Right kidney (tissue), 1 donor: ENCODE measurements at regions not wholly inside any gene's neighbourhood (a gene's known extent, or its start where the extent isn't known, plus 50 kb on each side); places are given as distances from the start of the nearest gene placed in this dataset.
"Not testable (repeated sequence)": the region's sequence is repeated elsewhere in the genome, so short reads cannot be mapped to it uniquely, and the experiment has no call there.

Experiments used
- DNase-seq: peaks from one replicate; pipeline ENCODE4 v3.0.0-alpha.2; 2016

DNA sequence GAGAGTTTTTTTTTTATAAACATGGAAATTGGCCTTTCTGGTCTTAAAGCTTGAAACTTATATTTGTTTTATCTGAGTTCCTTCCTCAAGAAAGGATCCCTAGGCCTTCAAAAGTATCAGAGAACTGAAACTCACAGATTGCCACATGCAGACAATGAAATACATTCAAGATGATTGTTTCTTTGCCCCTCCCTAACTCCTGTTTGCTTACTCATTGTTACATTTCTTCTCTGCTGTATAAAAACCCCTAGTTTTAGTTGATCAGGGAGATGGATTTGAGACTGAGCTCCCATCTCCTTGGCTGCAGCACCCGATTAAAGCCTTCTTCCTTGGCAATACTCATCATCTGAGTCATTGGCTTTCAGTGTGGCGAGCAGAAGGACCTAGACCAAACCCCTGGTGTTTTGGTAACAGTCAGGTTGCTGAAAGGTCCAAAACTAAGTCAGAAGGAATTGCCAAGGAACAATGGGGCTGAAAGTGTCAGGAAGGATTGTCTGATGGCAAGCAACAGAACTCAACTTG lies 132.3 kb upstream of the SULF2 start:
- no peak for DNase-seq

DNA sequence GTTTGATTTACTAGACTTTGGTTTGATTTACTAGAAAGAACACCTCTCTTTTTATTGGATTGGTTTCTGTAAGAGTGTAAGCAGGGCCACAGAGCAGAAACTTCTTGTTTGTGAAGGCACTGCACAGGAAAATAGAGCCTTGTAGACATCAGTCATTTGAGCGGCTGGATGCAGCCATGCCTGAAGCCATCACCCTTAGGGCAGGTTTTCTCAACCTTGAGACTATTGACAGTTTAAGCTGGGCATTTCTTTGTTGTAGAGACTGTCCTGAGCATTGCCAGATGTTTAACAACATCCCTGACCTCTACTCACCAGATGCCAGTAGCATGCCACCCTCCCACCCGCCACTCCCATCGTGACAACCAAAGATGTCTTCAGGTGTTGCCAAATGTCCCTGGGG lies 130.2 kb upstream of the SULF2 start:
- no peak for DNase-seq

DNA sequence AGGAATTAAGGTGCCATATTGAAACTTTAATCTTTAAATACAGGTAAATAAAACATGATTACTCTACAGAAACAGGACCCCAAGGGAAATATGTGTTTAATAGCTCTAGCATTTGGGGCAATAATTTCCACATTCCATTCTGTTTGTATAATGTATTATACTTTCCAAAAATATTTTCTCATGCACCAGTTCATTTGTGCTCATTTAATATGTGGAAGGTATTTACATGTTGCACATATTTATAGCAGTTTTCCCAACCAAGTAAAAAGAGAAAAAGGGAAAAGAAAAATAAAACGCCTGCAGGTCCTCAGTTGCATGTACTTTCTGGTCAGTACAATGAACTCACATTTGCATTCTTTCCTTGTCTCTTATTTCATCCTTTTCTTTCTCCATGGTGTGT lies 129.5 kb upstream of the SULF2 start:
- DNase-seq = no peak

DNA sequence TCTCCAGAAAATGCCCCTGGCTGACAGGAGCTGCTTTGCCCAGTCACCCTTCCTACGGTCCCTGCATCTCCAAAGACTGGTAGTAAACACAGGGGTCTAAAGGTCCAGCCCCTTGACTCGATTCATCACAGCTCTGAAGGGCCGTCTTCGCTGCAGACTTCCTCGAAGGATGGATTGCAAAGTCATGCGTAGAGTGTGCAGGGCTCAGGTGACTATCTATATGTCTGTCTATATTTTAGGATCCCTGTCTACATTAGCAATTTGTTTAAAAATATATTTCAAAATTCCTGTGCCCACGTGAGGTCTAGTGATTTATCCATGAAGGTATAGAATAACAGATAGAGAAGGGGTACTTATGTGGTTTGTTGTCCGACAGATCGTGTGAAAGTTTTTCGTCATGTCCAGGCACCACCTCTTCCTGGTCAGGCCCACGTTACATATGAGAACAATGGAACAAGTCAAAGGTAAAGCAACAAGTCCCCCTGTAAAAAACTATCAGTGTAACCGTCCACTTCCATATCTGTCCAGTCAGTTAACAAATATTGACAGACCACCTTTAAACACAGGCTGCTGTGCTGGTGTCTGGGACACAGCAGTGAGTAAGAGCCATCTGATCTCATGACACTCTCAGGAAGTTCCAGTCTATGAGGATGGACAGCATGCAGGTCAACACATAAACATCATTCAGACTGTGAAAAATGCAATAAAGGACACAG lies 127.7 kb upstream of the SULF2 start:
- DNase-seq = not testable (repeated sequence)

DNA sequence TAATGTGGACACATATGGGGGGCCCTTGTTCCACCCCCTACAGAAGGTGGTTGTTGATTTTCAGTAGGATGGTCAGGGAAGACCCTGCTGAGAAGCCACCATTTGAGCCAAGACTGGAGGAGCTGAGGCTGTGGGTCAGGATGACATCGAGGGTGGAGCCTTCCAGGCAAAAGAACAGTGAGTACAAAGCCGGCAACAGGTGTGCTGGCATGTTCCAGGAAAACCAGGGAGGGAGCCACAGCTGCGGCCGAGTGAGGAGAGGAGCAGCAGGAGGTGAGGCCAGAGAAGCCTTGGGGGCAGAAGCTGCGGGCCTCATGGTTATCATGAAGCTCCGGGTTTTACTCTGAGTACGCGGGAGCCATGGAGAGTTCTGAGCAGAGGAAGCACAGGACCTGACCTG lies 126.9 kb upstream of the SULF2 start:
- not testable (repeated sequence) for DNase-seq

DNA sequence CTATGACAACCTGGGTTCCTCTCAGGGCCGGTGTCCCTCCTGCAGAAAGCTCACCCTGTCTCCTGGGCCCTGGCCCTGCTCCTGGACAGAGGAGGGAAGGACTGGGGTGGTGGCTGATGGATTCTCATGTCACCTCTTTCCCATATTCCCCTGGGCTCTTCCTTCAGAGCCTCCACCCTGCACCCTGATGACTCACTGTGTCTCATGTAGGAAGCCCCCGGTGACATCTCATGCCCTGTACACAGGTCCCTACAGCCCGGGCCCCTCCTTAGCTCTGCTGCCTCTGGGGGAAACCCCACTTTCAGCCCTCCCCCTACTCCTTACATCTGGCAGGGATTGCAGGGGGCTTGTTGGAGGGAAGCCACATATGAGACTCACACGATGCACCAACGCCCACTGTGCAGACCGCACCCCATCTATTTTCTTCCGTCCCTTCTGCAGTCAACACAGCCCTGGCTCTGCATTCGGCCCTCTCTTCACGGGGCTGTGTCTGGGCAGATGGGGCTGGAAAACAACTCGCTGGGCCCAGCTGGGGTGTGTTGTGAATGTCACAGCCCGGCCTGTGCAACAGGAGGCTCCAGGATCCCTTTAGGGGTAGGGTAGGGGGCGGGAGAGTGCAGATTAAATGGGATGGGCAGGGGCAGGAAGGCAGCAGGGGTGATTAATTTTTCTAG lies 124.6 kb upstream of the SULF2 start:
- not testable (repeated sequence) for DNase-seq

DNA sequence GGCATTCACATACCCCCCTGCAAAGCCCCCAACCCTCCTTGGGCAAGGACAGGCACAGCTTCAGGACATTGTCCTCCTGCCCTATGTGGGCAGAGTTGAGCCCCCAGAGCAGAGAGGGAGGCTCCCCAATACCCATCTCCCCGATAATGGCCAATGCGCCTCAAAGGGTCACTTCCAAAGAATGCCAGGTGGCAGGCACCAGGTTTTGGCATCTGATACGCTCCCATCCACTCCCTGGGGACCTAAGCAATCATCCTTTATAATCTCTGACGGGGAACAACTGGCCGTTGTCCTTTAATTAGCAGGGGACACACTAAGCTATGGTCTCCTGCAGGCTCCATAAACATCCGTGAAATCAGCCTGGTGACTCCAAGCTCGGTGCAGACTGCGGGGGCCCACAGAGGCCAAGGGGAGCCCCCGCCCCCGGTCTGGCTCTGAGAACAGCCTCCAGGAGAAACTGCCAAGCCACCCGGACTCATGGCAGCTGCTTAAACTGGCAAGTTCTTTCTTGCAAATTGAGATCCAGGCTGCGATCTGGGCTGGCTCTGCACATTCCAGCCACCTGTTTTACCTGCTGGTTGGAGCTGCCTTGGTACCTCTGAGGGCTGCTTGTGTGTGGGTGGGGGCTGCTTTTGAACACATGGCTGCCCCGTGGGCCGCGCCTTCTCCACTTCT lies 123.2 kb upstream of the SULF2 start:
- not testable (repeated sequence) for DNase-seq

DNA sequence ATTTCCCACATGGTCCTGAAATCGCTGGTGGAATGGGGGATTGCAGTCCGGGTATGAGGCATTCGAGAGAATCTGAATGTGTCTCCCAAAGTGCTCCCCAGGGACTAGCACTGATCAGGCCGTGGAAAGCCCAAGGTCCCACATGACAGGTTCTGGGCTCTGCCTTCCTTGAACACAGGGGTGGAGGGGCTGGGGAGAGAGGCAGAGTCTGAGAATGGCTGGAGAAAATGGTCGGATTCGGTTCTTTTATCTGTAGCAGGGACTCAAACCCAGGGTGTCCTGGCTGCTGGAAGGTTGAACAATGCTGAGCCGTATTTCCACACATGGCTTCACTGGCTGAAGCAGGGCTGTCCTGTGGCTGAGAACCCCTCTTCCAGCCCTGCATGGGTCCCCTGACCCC lies 122.7 kb upstream of the SULF2 start:
- not testable (repeated sequence) for DNase-seq

DNA sequence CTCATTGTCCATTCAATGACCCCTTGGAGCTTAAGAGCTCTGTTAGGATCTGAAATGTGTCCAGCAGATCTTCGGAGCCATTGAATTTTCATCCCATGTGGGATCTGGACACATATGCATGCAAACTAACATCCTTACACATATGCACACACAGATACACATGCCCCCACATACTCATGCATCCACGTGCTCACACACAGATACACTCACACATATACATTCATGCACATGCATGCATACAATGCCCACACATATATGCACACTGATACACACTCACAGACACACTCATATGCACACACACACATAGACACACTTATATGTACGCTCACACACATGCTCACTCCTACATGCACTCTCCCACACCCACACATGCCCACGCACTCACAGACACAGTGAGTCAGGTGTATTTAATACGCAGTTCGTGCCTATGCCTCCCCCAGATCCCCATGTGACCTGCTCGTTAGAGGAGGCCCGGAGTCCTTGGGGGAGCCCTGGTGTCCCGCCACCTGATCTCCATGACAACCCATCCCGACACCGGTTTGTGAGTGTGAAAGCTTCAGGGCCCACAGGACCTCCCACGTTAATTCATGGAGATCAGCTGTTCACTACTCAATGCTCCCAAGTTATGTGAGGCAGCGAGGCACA lies 121.9 kb upstream of the SULF2 start:
- no peak for DNase-seq

DNA sequence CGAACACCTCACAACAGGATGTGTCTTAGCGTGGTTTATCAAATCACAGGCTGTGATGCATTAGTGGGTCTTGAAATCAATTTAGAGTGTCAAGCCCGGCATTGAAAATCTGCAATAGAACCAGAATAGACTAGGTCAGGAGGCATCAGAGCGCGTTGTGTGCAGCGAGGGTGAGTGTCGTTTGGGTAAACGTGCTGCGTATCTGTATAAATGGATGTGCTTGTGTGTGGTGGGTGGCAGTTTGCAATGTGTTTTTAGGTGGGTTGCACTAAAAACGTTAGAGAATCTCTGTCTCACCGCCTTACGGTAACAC lies 121.0 kb upstream of the SULF2 start:
- no peak for DNase-seq

DNA sequence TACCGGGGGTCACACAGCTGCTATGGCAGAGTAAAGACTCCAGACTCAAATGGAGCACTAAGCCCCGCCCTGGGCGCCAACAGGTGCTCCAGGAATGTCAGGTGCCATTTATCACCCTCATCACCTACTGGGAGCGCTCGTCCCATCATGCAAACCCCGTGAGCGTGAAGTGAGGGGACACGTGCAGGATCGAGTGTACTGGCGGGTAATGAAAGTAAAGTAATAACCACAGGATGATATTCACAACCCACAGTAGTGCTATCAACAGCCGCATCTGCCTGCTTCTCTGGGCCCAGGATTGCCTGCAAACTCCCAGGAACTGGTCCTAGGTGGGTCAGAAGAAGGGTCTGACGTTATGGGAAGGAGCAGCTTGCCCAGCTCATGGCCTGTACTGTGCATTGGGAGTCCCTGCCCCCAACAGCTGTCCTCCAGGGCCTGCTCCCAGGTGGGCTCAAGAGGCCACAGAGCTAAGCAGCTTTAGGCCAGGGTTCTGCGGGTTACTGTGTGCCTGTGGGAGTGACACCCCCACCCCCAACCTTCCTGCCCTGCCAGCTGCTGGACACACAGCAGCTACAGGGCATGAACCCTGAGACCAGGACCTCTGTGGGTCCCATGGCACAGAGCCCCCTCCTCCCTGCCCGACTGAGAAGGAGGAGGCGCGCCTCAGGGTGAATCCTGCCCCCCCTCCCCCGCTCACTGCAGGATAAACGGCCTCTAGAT lies 120.5 kb upstream of the SULF2 start:
- no peak for DNase-seq

DNA sequence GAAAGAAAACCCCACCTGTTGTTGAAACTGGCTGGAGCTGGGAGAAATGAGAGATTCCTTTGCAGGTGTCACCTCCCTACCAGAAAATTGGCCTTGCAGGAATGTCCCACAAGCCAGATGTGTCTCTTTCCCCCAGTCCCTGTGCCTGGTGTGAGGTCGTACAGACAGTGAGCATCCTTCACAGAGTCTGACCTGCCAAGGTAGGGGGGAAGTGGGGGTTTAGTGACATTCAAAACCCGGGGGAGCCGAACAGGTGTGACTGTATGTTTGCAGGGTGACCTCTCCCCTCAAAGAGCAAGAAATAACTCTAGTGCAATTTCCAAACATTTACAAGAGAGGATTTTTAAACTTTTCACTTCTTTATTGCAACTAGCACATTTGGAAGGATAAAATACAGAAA lies 117.7 kb upstream of the SULF2 start:
- not testable (repeated sequence) for DNase-seq

DNA sequence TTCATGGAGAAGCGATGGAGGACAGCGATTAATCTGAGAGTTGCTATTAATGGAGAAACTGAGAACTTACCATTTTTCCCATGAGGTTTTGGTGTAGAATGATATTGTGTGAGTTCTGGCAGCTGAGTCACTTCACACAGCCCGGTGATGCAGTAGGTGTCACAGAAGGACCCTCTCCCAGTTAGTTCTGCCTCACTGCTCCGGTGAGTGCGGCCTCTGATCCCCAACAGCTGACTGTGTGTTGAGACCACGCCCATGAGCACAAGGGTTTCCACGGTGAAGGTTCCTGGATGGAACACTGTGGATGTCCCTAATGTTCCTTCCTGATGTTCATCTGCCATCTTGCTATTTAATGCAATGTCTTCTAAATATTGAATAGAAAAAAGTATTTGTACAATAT lies 114.0 kb upstream of the SULF2 start:
- DNase-seq = not testable (repeated sequence)

DNA sequence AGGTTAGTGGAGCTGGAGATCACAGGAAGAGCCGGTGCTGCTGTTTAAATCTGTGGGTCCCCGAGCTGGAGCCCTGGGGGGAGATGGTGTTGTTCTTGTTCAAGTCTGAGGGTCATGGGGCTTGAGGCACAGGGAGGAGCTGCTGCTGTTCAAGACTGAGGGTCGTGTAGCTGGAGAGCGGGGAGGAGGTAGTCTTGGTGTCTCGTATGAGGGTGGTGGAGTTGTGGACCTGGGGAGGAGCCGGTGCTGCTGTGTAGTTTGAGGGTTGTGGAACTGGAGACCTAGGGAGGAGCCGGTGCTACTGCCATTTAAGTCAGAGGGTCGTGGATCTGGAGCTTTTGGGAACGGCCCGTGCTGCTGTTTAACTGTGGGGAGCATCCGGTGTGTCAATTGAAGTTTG lies 112.2 kb upstream of the SULF2 start:
- DNase-seq = no peak

DNA sequence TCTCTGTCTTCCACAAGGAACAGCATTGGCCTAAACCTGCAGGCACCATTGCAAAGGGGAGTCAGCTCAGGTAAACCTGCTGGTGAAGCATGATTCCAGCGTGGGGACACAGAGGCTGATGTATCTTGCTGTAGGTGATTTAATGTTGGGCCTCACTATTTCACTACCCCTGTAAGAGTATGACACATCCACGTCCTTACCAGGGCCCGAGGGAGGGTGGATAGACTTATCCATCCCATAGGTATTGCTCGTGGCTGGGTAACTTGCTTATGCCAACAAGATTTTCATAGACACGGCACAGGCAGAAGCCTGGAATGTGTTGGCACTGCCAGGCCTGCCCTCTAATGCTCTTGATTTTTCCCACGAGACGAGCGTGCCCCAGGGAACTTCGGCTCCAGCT lies 107.4 kb upstream of the SULF2 start:
- DNase-seq = not testable (repeated sequence)

DNA sequence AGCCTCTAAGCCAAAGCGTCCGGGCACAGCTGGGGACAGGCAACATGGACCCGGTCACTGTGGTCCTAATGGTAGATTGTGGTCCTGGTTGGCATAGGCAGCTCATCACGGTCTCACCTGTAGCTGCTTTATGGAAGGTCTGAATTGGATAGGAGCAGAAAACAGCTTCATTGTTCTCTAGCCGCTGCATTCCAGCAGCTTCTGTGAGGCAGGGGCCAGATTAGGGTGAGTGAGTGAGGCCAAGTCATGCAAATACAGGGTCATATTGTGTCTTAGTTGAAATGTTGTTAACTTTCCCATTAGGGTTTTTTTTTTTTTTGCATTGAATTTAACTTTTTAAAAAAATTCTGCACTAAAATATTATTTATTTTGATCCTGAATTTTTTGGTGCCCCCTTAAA lies 105.4 kb upstream of the SULF2 start:
- not testable (repeated sequence) for DNase-seq

DNA sequence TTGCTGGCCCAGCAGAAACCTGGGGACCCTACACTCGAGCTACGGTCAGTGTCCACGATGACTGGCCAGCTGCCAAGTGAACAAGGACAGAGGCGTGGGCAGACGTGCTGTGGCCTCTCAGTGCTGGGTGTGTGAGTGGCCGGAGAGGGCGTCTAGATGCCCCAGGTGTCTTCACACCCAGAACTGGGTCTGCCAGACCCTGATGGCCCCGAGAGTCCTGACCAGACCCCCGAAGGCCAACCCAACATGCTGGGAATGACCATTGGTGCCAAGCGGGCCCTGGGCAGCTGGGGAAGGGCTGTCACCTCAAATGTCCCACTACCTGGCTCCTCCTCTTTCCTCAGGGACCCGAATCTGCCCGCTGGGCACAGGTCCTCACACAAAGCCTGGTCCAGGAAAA lies 104.5 kb upstream of the SULF2 start:
- not testable (repeated sequence) for DNase-seq

DNA sequence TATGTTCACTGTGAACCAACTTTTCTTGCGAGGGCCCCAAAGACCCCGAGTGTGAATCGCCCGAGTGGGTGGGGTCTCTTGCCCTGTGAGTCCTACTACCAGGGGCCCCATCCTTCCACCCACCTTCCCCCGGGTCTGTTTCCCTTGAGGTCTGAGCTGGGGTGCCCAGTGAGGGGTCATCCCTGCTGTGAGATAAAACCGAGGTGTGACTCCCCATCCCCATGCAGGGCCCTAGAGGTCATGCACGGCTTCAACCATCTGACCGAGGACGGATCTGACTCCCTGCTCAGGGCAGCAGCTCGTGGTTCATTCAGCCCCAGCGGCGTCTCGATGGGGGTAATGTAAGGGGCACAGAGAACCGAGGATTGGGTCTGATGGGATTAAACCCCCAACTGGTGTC lies 103.1 kb upstream of the SULF2 start:
- DNase-seq = no peak

DNA sequence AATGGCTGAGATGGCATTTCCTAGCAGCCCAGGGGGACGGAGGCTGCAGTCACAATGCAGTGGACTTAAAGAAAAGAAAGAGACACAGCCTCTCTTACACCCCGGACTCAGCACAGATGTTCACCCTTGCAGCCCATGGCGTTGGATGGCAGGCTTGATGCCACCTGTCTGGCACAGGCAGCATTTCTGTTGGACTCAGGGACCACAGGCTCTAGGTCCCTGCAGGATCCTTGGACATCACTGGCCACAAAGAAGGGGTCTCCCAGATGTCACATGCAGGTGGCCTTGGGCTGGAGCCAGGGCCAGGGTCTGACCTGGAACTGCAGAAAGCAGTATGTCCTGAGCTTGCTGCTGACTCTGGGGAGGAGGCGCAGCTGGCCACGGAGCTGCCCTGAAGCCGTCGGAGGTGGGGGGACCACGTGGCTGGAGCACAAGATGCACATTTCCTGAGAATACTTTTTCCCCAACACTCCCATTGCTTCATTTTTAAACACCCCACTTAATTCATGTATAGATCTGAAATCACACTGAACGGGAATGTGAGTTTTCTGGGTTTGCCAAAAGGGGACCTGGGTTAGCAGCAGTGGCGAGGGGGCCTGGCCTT lies 102.3 kb upstream of the SULF2 start:
- no peak for DNase-seq

DNA sequence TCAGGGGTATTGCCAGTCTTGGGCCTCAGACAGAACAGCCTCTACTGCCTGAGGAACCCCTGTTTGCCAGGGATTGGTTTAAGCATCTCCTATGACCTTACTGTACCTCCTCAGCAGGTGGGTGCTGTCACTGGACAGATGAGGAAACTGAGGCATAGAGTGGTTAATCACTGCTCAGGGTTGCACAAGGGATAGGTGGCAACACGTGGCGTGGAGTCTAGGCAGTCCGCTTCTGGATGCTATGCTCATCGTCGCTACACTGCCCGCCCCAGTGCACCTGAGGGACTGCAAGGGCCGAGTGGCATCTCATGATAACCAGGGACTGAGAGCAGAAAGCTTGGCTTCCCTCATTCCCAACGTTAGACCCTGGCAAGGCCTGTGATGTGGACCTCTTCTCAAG lies 101.8 kb upstream of the SULF2 start:
- DNase-seq = no peak

DNA sequence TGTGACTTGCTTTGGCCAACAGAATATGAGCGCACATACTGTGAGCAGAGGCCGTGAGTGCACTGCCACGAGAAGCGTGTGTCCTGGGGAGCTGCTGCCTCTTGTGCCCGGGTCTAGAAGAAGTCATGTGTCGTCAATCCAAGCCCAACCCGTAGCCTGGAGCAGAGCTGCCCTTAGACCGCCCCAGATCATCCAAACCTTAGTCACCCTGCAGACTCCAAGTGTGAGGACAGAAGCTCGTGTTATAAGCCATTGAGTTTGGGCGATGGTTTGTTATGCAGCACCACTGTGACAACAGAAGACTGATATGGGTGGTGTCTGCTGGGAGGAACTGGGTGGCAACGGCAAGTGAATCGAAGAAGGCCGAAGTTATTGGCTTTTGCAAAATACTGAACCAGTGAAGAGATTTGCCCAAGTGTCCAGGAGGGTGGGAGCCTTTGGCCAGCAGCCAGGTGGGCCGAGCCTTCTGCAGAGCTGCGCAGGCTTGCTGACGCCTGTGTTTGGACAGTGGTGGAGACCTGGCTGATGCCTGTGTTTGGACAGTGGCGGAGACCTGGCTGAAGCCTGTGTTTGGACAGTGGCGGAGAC lies 101.3 kb upstream of the SULF2 start:
- DNase-seq = no peak
